GM12878 (cell line): ENCODE measurements at regions not wholly inside any gene's neighbourhood (a gene's known extent, or its start where the extent isn't known, plus 50 kb on each side); places are given as distances from the start of the nearest gene placed in this dataset.

Experiments
- ATAC-seq: fragments of 200-7000 bp; cut with Tn5 transposase; 3 replicates; pipeline ENCODE4 v1.9.1; 2020; ENCODE audit warnings: mild to moderate bottlenecking, moderate library complexity
- BruUV-seq: library from RNA; stranded (reverse); fragments of 400-500 nt; replicated peaks from 2 replicates; lab custom pipeline; 2021; lab: Mats Ljungman, UMichigan
- CTCF ChIA-PET: fragments of 300-600 bp; sonication (Branson Sonifier 250); formaldehyde crosslinking; extraction: SDS; loops from one replicate; lab custom pipeline; 2021; ENCODE audit warnings: inconsistent platforms; lab: Yijun Ruan, JAX
- POLR2A ChIA-PET: fragments of 350-600 bp; formaldehyde crosslinking; extraction: SDS; loops from one replicate; lab custom pipeline; 2021; ENCODE audit warnings: inconsistent platforms; lab: Charles Lee
- RAD21 ChIA-PET: fragments of 300-600 bp; sonication (Branson Sonifier 250); formaldehyde crosslinking; loops from one replicate; lab custom pipeline; 2023; ENCODE audit warnings: antibody characterized with exemption; ENCODE audit not compliant: unreplicated experiment; lab: Charles Lee
- SMC1A ChIA-PET: fragments of 300-600 bp; sonication (Branson Sonifier 250); formaldehyde crosslinking; loops from one replicate; lab custom pipeline; 2023; ENCODE audit not compliant: unreplicated experiment, uncharacterized antibody; lab: Charles Lee
- DNase-seq: peaks from one replicate; pipeline ENCODE4 v3.0.0-alpha.2; 2011; ENCODE audit warnings: low read depth, low spot score
- FAIRE-seq: peaks from 3 replicates; lab custom pipeline; 2011; peaks lifted over from hg19 to GRCh38; lab: Jason Lieb, UNC
- H2AFZ ChIP-seq: 2 replicates; pipeline ENCODE4 v1.6.0; 2011; ENCODE audit warnings: low read depth, low read length, control low read depth; ENCODE audit not compliant: control insufficient read depth
- H3K27ac ChIP-seq: 2 replicates; pipeline ENCODE4 v1.5.1; 2011; ENCODE audit warnings: control low read depth; ENCODE audit not compliant: control insufficient read depth, insufficient read depth
- H3K27me3 ChIP-seq, 2 experiments: replicated peaks in 1 of 2; 2 replicates each; pipeline versions ENCODE4 v1.6.0 to v1.6.1; 2011; ENCODE audit warnings: low read length in 1 of 2; ENCODE audit not compliant: control insufficient read depth in 2 of 2, insufficient read depth in 2 of 2
- H3K36me3 ChIP-seq, 2 experiments: 2 replicates each; pipeline ENCODE4 v1.5.1; 2011; ENCODE audit warnings: low read length in 1 of 2; ENCODE audit not compliant: control insufficient read depth in 2 of 2, insufficient read depth in 2 of 2
- H3K4me1 ChIP-seq: 2 replicates; pipeline ENCODE4 v1.6.1; 2011; ENCODE audit warnings: mild to moderate bottlenecking, low read length, moderate library complexity, mixed read lengths; ENCODE audit not compliant: control insufficient read depth, insufficient read depth
- H3K4me2 ChIP-seq: 2 replicates; pipeline ENCODE4 v1.6.0; 2011; ENCODE audit warnings: control low read depth; ENCODE audit not compliant: control insufficient read depth, insufficient read depth
- H3K4me3 ChIP-seq: fragments of 200-600 bp; sonication (generic); 2 replicates; pipeline ENCODE4 v1.5.1; 2016
- H3K79me2 ChIP-seq: 2 replicates; pipeline ENCODE4 v1.6.0; 2011; ENCODE audit warnings: low read length; ENCODE audit not compliant: control insufficient read depth, insufficient read depth
- H3K9ac ChIP-seq: 2 replicates; pipeline ENCODE4 v1.8.0; 2011; ENCODE audit warnings: low read length, control low read depth, mixed read lengths; ENCODE audit not compliant: control insufficient read depth, insufficient read depth
- H3K9me3 ChIP-seq: replicated peaks from 3 replicates; pipeline ENCODE4 v1.5.1; 2011; ENCODE audit warnings: mild to moderate bottlenecking, low read length; ENCODE audit not compliant: control insufficient read depth, insufficient read depth
- H4K20me1 ChIP-seq: 2 replicates; pipeline ENCODE4 v1.6.0; 2011; ENCODE audit not compliant: control insufficient read depth, insufficient read depth
- JUNB ChIP-seq: IDR thresholded peaks from 2 replicates; pipeline ENCODE4 v1.6.1; 2016; ENCODE audit warnings: antibody characterized with exemption, mild to moderate bottlenecking
- NBN ChIP-seq: fragments of 450-650 bp; IDR thresholded peaks from 2 replicates; pipeline ENCODE4 v1.6.1; 2016
- YY1 ChIP-seq: IDR thresholded peaks from 2 replicates; pipeline ENCODE4 v1.6.1; 2011; ENCODE audit warnings: low read depth, mild to moderate bottlenecking, low read length
- WGBS: methylation state at CpG from one replicate; pipeline ENCODE4 v1.1.6; 2016; ENCODE audit warnings: low lambda C conversion rate; ENCODE audit not compliant: insufficient replicate concordance, insufficient coverage; ENCODE audit errors: missing lambda C conversion rate; 5-methylcytosine and 5-hydroxymethylcytosine counted together
- in situ Hi-C: fragments of 300-500 bp; cut with MboI; formaldehyde crosslinking; loops from 9 replicates; pipeline ENCODE4 v1.14.3; 2018; ENCODE audit warnings: mixed read lengths
- intact Hi-C: fragments of 100-400 bp; cut with micrococcal nuclease; formaldehyde crosslinking; loops from one replicate; pipeline ENCODE4 v1.14.2; 2022; ENCODE audit not compliant: unreplicated experiment
- TF ChIP-seq, protein P1 (sequence below): fragments of 450-650 bp; IDR thresholded peaks from 2 replicates; pipeline ENCODE4 v1.6.1; 2017; ENCODE audit warnings: antibody characterized with exemption, mild to moderate bottlenecking, moderate library complexity

DNA sequence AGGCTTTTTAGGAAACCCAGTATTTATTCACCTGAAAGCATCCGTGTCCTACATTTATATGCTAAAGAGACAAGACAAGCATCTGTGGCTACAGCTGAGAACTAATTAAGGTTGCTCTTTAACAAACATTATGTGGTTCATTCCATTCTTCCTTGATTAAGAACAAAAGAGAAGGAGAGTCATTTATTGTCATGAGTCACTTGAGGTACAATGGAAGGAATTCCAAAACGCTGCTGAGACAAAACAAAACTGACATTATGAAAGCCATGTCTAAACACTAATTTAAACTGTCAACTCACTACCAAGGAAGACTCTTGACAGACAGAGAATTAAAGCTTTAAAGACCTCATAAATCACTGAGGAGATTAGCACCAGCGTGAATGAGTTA, 214.4 kb downstream of the BMP4 start:
- Histone ChIP-seq H3K4me1 (no peaks in the 10 kb centered on the region), H3K36me3 (no peaks in the 10 kb centered on the region), H3K4me3 (no peak overlapping the region), H2AFZ (no peak overlapping the region), H4K20me1 (no peaks in the 10 kb centered on the region), H3K27ac (no peak overlapping the region), H3K4me2 (no peak overlapping the region), H3K9ac (no peak overlapping the region), H3K9me3 (no peaks in the 10 kb centered on the region; the same call in 2 of the 3 replicates), H3K27me3 (no peaks in the 10 kb centered on the region), H3K79me2 (no peaks in the 10 kb centered on the region)
- intact Hi-C loops = no loop called here
- no peak for ATAC-seq
- BruUV-seq = no TSS peak
- no peak for TF ChIP-seq YY1
- TF ChIP-seq JUNB = peak; percentile 15; the same call in 1 of the 2 replicates
- CTCF ChIA-PET = no interaction called here
- in situ Hi-C loops = no loop called here
- RAD21 ChIA-PET = no interaction called here
- SMC1A ChIA-PET = no interaction called here
- POLR2A ChIA-PET = no interaction called here
- FAIRE-seq = no peak
- DNase-seq = no peak
- 50% methylated on average over 3 of the region's 3 CpGs for WGBS

DNA sequence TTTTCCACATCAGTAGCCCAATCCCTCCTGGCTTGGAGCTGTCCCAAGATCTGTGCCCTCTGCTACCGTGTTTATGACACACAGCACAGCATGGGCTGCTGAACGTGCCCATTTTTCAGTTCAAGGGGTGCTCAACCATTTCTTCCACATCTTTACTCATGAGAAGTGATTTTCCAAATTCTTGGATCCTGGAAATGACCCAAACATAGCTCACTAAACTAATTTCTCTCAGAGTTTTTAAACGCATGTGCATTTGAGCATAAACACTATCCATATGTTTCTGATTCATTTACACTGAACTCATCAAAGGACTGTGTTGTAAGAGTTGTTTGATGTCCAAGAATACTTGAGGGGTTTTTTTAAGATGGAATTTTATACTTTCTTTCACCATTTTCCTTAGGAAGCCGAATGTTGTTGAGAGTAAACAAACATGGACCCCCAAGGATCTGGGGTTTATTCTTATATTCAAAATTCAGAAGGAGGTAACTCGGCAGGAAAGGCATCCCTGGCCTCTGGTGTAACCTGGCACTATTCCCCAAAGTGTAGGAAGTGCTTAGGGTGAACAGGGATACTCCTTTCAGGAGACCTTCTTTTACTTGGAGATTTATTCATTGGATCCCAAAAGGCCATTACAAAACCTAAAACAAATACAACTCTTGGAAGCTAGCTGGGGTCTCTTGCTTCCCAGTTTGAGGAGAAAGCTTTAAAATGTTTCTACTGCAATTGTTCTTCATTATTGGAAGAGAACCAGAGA, 215.0 kb downstream of the BMP4 start:
- TF ChIP-seq, protein P1, sequence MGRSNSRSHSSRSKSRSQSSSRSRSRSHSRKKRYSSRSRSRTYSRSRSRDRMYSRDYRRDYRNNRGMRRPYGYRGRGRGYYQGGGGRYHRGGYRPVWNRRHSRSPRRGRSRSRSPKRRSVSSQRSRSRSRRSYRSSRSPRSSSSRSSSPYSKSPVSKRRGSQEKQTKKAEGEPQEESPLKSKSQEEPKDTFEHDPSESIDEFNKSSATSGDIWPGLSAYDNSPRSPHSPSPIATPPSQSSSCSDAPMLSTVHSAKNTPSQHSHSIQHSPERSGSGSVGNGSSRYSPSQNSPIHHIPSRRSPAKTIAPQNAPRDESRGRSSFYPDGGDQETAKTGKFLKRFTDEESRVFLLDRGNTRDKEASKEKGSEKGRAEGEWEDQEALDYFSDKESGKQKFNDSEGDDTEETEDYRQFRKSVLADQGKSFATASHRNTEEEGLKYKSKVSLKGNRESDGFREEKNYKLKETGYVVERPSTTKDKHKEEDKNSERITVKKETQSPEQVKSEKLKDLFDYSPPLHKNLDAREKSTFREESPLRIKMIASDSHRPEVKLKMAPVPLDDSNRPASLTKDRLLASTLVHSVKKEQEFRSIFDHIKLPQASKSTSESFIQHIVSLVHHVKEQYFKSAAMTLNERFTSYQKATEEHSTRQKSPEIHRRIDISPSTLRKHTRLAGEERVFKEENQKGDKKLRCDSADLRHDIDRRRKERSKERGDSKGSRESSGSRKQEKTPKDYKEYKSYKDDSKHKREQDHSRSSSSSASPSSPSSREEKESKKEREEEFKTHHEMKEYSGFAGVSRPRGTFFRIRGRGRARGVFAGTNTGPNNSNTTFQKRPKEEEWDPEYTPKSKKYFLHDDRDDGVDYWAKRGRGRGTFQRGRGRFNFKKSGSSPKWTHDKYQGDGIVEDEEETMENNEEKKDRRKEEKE = no peak
- TF ChIP-seq NBN = no peak
- no peaks in the 10 kb centered on the region for H3K4me1 ChIP-seq
- H3K27me3 ChIP-seq = no peaks in the 10 kb centered on the region
- no peaks in the 10 kb centered on the region for H3K79me2 ChIP-seq
- H3K4me3 ChIP-seq = no peak overlapping the region
- SMC1A ChIA-PET = no interaction called here
- FAIRE-seq = no peak
- no peaks in the 10 kb centered on the region for H4K20me1 ChIP-seq
- BruUV-seq = no TSS peak
- intact Hi-C loops = no loop called here
- H3K9me3 ChIP-seq = no peaks in the 10 kb centered on the region
- no peak overlapping the region for H3K27ac ChIP-seq
- H3K9ac ChIP-seq = no peak overlapping the region
- no peak overlapping the region for H3K4me2 ChIP-seq
- CTCF ChIA-PET = no interaction called here
- WGBS = 15% methylated on average over 5 of the region's 5 CpGs
- H3K36me3 ChIP-seq = no peaks in the 10 kb centered on the region
- no peak for DNase-seq
- ATAC-seq = no peak
- in situ Hi-C loops = no loop called here
- RAD21 ChIA-PET = no interaction called here
- no peak overlapping the region for H2AFZ ChIP-seq
- POLR2A ChIA-PET = no interaction called here
